ENCODE measurements at regions not wholly inside any gene's neighbourhood (a gene's known extent, or its start where the extent isn't known, plus 50 kb on each side); places are given as distances from the start of the nearest gene placed in this dataset.

DNA sequence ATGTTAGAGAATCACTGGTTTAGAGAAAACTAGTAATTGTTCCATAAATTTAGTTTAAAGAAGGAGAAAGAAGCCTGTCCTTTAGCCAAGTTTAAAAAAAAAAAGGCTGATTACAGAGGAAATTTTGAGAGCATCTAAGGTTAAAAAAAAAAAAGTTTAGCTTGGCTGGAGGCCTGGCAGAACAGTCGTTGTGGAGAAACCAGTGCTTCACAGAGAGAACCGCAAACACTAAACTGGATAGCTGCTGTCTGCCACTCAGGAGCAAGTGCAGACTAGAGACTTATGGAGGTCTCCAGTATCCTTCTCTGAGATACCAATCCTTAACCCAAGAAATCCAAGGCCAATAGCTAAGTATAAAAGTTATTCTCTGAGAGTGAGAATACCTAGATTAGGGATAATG, 84.8 kb upstream of the ANKRD28 start:
- DNase-seq: no peak
- intact Hi-C loops (cut with micrococcal nuclease): no loop called here
- Histone ChIP-seq H3K4me3 (no peak overlapping the region), H3K4me1 (no peaks in the 10 kb centered on the region), H3K9me3 (replicated peaks) (no peaks in the 10 kb centered on the region), H3K27me3 (ENCODE audit: low read depth) (no peaks in the 10 kb centered on the region), H3K27ac (replicated peaks) (no peak overlapping the region), H3K36me3 (no peaks in the 10 kb centered on the region)
- no peak for TF ChIP-seq CTCF (IDR thresholded peaks at IDR 0.05; ENCODE audit: borderline replicate concordance)

DNA sequence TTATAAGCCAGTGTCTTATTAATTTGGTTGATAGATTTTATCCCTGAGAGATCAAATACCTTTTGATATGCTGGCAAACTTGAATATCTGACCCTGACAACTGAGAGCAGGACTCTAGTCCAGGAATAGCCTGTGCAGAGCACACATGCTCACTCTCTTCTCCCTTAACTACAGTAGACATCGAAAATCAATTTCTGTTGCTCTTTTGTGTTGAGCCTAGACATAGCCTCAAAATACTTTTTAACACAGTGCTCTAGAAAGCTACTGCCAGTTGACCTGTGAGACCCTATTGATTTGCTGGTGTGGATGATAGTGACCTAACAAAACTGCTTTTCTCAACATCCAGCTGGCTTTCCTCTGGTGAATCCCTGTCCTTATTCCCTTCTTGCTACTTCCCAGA, 86.4 kb upstream of the ANKRD28 start:
- H3K9me3 ChIP-seq (replicated peaks): no peaks in the 10 kb centered on the region
- H3K27ac ChIP-seq (replicated peaks): no peak overlapping the region
- intact Hi-C loops (cut with micrococcal nuclease): no loop called here
- no peaks in the 10 kb centered on the region for H3K27me3 ChIP-seq (ENCODE audit: low read depth)
- H3K4me1 ChIP-seq: no peaks in the 10 kb centered on the region
- DNase-seq: no peak
- H3K4me3 ChIP-seq: no peak overlapping the region
- no peaks in the 10 kb centered on the region for H3K36me3 ChIP-seq
- TF ChIP-seq CTCF (IDR thresholded peaks at IDR 0.05; ENCODE audit: borderline replicate concordance): no peak

GRCh38 chr3:15886521-15886920, 88.7 kb upstream of the ANKRD28 start:
- Histone ChIP-seq H3K4me1 (no peaks in the 10 kb centered on the region), H3K27ac (replicated peaks) (no peak overlapping the region), H3K36me3 (no peaks in the 10 kb centered on the region), H3K4me3 (no peak overlapping the region), H3K27me3 (ENCODE audit: low read depth) (no peaks in the 10 kb centered on the region), H3K9me3 (replicated peaks) (no peaks in the 10 kb centered on the region)
- intact Hi-C loops (cut with micrococcal nuclease): no loop called here
- TF ChIP-seq CTCF (IDR thresholded peaks at IDR 0.05; ENCODE audit: borderline replicate concordance): no peak
- DNase-seq: no peak

- Histone ChIP-seq H3K4me3 (no peak overlapping the region), H3K27me3 (ENCODE audit: low read depth) (no peaks in the 10 kb centered on the region), H3K4me1 (peaks cover 2% of the 10 kb centered on the region), H3K27ac (replicated peaks) (no peak overlapping the region), H3K36me3 (no peaks in the 10 kb centered on the region), H3K9me3 (replicated peaks) (no peaks in the 10 kb centered on the region)
- no peak for DNase-seq
- intact Hi-C loops (cut with micrococcal nuclease): no loop called here
- no peak for TF ChIP-seq CTCF (IDR thresholded peaks at IDR 0.05; ENCODE audit: borderline replicate concordance)
Measured at GRCh38 chr3:15887261-15887660, 89.5 kb upstream of the ANKRD28 start.

DNA sequence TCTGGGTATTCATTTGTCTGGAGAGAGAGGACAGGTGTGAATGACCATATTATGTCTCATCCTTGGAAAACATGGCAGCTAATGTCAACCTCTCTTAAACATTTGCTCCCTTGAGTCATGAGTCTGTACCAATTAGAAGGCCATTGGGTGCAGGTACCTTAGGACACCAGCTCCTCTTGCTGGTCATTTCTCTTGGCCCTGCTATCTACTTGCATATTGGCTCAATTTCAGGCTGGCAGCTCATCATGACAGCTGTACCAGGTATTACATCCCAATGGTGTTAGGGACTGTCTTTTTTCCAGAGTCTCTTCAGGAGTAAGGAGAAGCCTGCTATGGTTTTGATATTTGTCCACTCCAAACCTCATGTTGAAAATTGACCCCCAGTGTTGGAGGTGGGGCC, 92.2 kb upstream of the ANKRD28 start:
- intact Hi-C loops (cut with micrococcal nuclease): no loop called here
- Histone ChIP-seq H3K4me1 (peaks cover 20% of the 10 kb centered on the region), H3K36me3 (no peaks in the 10 kb centered on the region), H3K9me3 (replicated peaks) (no peaks in the 10 kb centered on the region), H3K27me3 (ENCODE audit: low read depth) (no peaks in the 10 kb centered on the region), H3K27ac (replicated peaks) (no peak overlapping the region), H3K4me3 (no peak overlapping the region)
- no peak for DNase-seq
- no peak for TF ChIP-seq CTCF (IDR thresholded peaks at IDR 0.05; ENCODE audit: borderline replicate concordance)
